HUES64 (cell line): ENCODE measurements at regions not wholly inside any gene's neighbourhood (a gene's known extent, or its start where the extent isn't known, plus 50 kb on each side); places are given as distances from the start of the nearest gene placed in this dataset.

Source experiments
- H3K27ac ChIP-seq: 2 replicates; pipeline ENCODE4 v1.7.0; 2013; ENCODE audit warnings: low read depth, low read length, inconsistent platforms
- H3K27me3 ChIP-seq: 2 replicates; pipeline ENCODE4 v1.6.1; 2013; ENCODE audit warnings: mild to moderate bottlenecking, low read length; ENCODE audit not compliant: insufficient read depth
- H3K36me3 ChIP-seq: 2 replicates; pipeline ENCODE4 v1.6.1; 2013; ENCODE audit warnings: mild to moderate bottlenecking, low read length; ENCODE audit not compliant: insufficient read depth
- H3K4me1 ChIP-seq: 2 replicates; pipeline ENCODE4 v1.6.1; 2013; ENCODE audit warnings: mild to moderate bottlenecking, low read length, moderate library complexity; ENCODE audit not compliant: insufficient read depth
- H3K4me3 ChIP-seq: 2 replicates; pipeline ENCODE4 v1.5.1; 2013; ENCODE audit warnings: mild to moderate bottlenecking, low read length, moderate library complexity
- H3K9ac ChIP-seq: 2 replicates; pipeline ENCODE4 v1.6.1; 2013; ENCODE audit warnings: mild to moderate bottlenecking, low read depth, low read length
- H3K9me3 ChIP-seq: 2 replicates; pipeline ENCODE4 v1.6.1; 2013; ENCODE audit warnings: low read depth, low read length; ENCODE audit not compliant: insufficient read depth
- WGBS: fragments of 150-250, 120-280 bp; methylation state at CpG from one replicate; pipeline ENCODE4 v1.1.7; 2013; ENCODE audit warnings: missing lambda C conversion rate; 5-methylcytosine and 5-hydroxymethylcytosine counted together

GRCh38 chr22:48106715-48107259 lies 1344.3 kb downstream of the TBC1D22A start:
- WGBS = 94% methylated on average over 6 of the region's 6 CpGs
- peaks cover 5% of the 10 kb centered on the region; the same call in 1 of the 2 replicates for H3K9me3 ChIP-seq
- no peaks in the 10 kb centered on the region for H3K27me3 ChIP-seq

GRCh38 chr22:48106215-48106614 lies 1343.8 kb downstream of the TBC1D22A start:
- H3K9me3 ChIP-seq = peaks cover 5% of the 10 kb centered on the region; the same call in 1 of the 2 replicates
- H3K27me3 ChIP-seq = no peaks in the 10 kb centered on the region
- H3K9ac ChIP-seq = no peak overlapping the region
- no peaks in the 10 kb centered on the region for H3K4me1 ChIP-seq
- no peak overlapping the region for H3K27ac ChIP-seq
- WGBS = 92% methylated on average over 11 of the region's 11 CpGs
- no peaks in the 10 kb centered on the region for H3K36me3 ChIP-seq
- H3K4me3 ChIP-seq = no peak overlapping the region

More at GRCh38 chr22:48106715-48107259, 1344.3 kb downstream of the TBC1D22A start:
- H3K9ac ChIP-seq = no peak overlapping the region
- no peak overlapping the region for H3K27ac ChIP-seq
- H3K36me3 ChIP-seq = no peaks in the 10 kb centered on the region
- no peak overlapping the region for H3K4me3 ChIP-seq
- no peaks in the 10 kb centered on the region for H3K4me1 ChIP-seq

- no peaks in the 10 kb centered on the region for H3K27me3 ChIP-seq
- H3K36me3 ChIP-seq = no peaks in the 10 kb centered on the region
- H3K9ac ChIP-seq = no peak overlapping the region
- H3K27ac ChIP-seq = no peak overlapping the region
- peaks cover 5% of the 10 kb centered on the region; the same call in 1 of the 2 replicates for H3K9me3 ChIP-seq
- 85% methylated on average over 7 of the region's 9 CpGs for WGBS
- H3K4me3 ChIP-seq = no peak overlapping the region
- no peaks in the 10 kb centered on the region for H3K4me1 ChIP-seq
Measured at GRCh38 chr22:48105259-48105658, 1342.8 kb downstream of the TBC1D22A start.

- 96% methylated on average over 14 of the region's 15 CpGs for WGBS
- no peaks in the 10 kb centered on the region for H3K27me3 ChIP-seq
- H3K36me3 ChIP-seq = no peaks in the 10 kb centered on the region
- no peak overlapping the region for H3K9ac ChIP-seq
- no peak overlapping the region for H3K4me3 ChIP-seq
- H3K4me1 ChIP-seq = no peaks in the 10 kb centered on the region
- H3K9me3 ChIP-seq = peaks cover 5% of the 10 kb centered on the region; the same call in 1 of the 2 replicates
- H3K27ac ChIP-seq = no peak overlapping the region
Measured at GRCh38 chr22:48104766-48105165, 1342.3 kb downstream of the TBC1D22A start.

- Histone ChIP-seq H3K27me3 (no peaks in the 10 kb centered on the region), H3K4me1 (no peaks in the 10 kb centered on the region), H3K9ac (no peak overlapping the region), H3K27ac (no peak overlapping the region), H3K4me3 (no peak overlapping the region), H3K36me3 (no peaks in the 10 kb centered on the region), H3K9me3 (peaks cover 5% of the 10 kb centered on the region; the same call in 1 of the 2 replicates)
- 95% methylated on average over 18 of the region's 18 CpGs for WGBS
Measured at GRCh38 chr22:48104102-48104738, 1341.8 kb downstream of the TBC1D22A start.

GRCh38 chr22:48103126-48103875 lies 1340.9 kb downstream of the TBC1D22A start:
- no peaks in the 10 kb centered on the region for H3K4me1 ChIP-seq
- 92% methylated on average over 24 of the region's 24 CpGs for WGBS

GRCh38 chr22:48102581-48102980 lies 1340.1 kb downstream of the TBC1D22A start:
- Histone ChIP-seq H3K36me3 (no peaks in the 10 kb centered on the region), H3K4me3 (no peak overlapping the region), H3K4me1 (no peaks in the 10 kb centered on the region), H3K27ac (no peak overlapping the region), H3K9ac (no peak overlapping the region), H3K27me3 (no peaks in the 10 kb centered on the region), H3K9me3 (no peaks in the 10 kb centered on the region)
- 92% methylated on average over 5 of the region's 5 CpGs for WGBS

More at GRCh38 chr22:48103126-48103875, 1340.9 kb downstream of the TBC1D22A start:
- Histone ChIP-seq H3K9ac (no peak overlapping the region), H3K9me3 (no peaks in the 10 kb centered on the region), H3K27me3 (no peaks in the 10 kb centered on the region), H3K27ac (no peak overlapping the region), H3K36me3 (no peaks in the 10 kb centered on the region), H3K4me3 (no peak overlapping the region)

GRCh38 chr22:48101704-48102103 lies 1339.3 kb downstream of the TBC1D22A start:
- H3K4me1 ChIP-seq = no peaks in the 10 kb centered on the region
- 97% methylated on average over 8 of the region's 8 CpGs for WGBS
- H3K9me3 ChIP-seq = no peaks in the 10 kb centered on the region
- no peaks in the 10 kb centered on the region for H3K27me3 ChIP-seq
- no peaks in the 10 kb centered on the region for H3K36me3 ChIP-seq
- no peak overlapping the region for H3K4me3 ChIP-seq
- H3K27ac ChIP-seq = no peak overlapping the region
- no peak overlapping the region for H3K9ac ChIP-seq

GRCh38 chr22:48100685-48101417 lies 1338.4 kb downstream of the TBC1D22A start:
- 92% methylated on average over 14 of the region's 14 CpGs for WGBS
- Histone ChIP-seq H3K27me3 (no peaks in the 10 kb centered on the region), H3K4me3 (no peak overlapping the region), H3K9ac (no peak overlapping the region), H3K9me3 (no peaks in the 10 kb centered on the region), H3K36me3 (no peaks in the 10 kb centered on the region), H3K27ac (no peak overlapping the region), H3K4me1 (no peaks in the 10 kb centered on the region)

- Histone ChIP-seq H3K27ac (no peak overlapping the region), H3K4me3 (no peak overlapping the region), H3K9me3 (no peaks in the 10 kb centered on the region), H3K36me3 (no peaks in the 10 kb centered on the region), H3K4me1 (no peaks in the 10 kb centered on the region), H3K9ac (no peak overlapping the region), H3K27me3 (no peaks in the 10 kb centered on the region)
- 95% methylated on average over 9 of the region's 9 CpGs for WGBS
Measured at GRCh38 chr22:48099671-48100070, 1337.2 kb downstream of the TBC1D22A start.

- no peak overlapping the region for H3K9ac ChIP-seq
- no peaks in the 10 kb centered on the region for H3K4me1 ChIP-seq
- no peaks in the 10 kb centered on the region for H3K36me3 ChIP-seq
- H3K9me3 ChIP-seq = no peaks in the 10 kb centered on the region
- H3K4me3 ChIP-seq = no peak overlapping the region
- no peak overlapping the region for H3K27ac ChIP-seq
- no peaks in the 10 kb centered on the region for H3K27me3 ChIP-seq
- WGBS = 93% methylated on average over 8 of the region's 8 CpGs
Measured at GRCh38 chr22:48099251-48099650, 1336.8 kb downstream of the TBC1D22A start.
